Suprapubic skin (tissue), 3 donors: ENCODE measurements at regions not wholly inside any gene's neighbourhood (a gene's known extent, or its start where the extent isn't known, plus 50 kb on each side); places are given as distances from the start of the nearest gene placed in this dataset.

Source experiments
- POLR2A ChIP-seq, 2 donors: fragments of 450-650 bp; IDR thresholded peaks; one replicate each; pipeline ENCODE4 v1.6.1; 2017; ENCODE audit warnings: antibody characterized with exemption in 2 of 2, mild to moderate bottlenecking in 2 of 2, moderate library complexity in 2 of 2
- TF ChIP-seq, protein P1 (sequence below), 2 donors: fragments of 200-600 bp in 1 of 2; fragments of 450-650 bp in 1 of 2; sonication (generic) in 1 of 2; IDR thresholded peaks; one replicate each; pipeline ENCODE4 v1.5.1; 2016 to 2019; ENCODE audit warnings: antibody characterized with exemption in 2 of 2, mild to moderate bottlenecking in 1 of 2, moderate library complexity in 1 of 2

DNA sequence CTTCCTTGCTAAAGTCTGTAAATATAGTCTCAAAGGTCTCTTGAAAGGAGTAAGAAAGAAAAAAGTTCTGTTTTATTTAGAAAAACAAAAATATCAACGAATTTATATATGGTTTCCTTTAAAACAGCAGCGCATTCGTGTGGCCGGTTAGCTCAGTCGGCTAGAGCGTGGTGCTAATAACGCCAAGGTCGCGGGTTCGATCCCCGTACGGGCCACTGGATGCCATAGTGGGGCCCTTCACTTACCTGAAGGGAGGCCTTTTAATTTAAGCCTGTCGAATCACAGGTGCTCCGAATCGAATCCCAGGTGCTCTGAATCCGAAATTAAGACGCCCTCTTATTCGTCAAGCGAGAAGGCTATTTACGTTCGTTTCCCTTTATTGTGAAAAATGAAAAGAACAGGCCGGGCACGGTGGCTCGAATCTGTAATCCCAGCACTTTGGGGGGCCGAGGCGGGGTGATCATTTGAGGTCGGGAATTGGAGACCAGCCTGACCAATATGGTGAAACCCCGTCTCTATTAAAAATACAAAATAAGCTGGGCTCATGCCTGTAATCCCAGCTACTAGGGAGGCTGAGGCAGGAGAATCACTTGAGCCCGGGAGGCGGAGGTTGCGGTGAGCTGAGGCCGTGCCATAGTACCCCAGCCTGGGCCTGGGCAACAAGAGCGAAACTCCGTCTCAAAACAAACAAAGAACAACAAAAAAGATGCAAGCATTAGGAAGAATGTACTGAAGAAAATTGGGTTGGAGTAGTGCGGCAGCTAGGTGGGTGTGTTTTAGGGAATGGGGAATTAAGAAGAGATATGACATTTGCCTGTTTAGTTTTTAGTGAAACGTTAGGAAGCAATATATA, 195.8 kb upstream of the ZNF184 start:
- TF ChIP-seq, protein P1, sequence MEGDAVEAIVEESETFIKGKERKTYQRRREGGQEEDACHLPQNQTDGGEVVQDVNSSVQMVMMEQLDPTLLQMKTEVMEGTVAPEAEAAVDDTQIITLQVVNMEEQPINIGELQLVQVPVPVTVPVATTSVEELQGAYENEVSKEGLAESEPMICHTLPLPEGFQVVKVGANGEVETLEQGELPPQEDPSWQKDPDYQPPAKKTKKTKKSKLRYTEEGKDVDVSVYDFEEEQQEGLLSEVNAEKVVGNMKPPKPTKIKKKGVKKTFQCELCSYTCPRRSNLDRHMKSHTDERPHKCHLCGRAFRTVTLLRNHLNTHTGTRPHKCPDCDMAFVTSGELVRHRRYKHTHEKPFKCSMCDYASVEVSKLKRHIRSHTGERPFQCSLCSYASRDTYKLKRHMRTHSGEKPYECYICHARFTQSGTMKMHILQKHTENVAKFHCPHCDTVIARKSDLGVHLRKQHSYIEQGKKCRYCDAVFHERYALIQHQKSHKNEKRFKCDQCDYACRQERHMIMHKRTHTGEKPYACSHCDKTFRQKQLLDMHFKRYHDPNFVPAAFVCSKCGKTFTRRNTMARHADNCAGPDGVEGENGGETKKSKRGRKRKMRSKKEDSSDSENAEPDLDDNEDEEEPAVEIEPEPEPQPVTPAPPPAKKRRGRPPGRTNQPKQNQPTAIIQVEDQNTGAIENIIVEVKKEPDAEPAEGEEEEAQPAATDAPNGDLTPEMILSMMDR (IDR thresholded peaks at IDR 0.05): no peak
- TF ChIP-seq POLR2A (IDR thresholded peaks at IDR 0.05): no peak
